Activated naive CD8-positive, alpha-beta T cell treated with anti-CD3 and anti-CD28 coated beads, Interleukin-2, amount 10 ng/mL, durations not matched to agents 7 days and 5 days (primary cell): ENCODE measurements at regions not wholly inside any gene's neighbourhood (a gene's known extent, or its start where the extent isn't known, plus 50 kb on each side); places are given as distances from the start of the nearest gene placed in this dataset.

Source experiments
- ATAC-seq: fragments of 150-1000 bp; cut with Tn5 transposase; one replicate; pipeline ENCODE4 v1.10.0; 2021; ENCODE audit warnings: low read depth, moderate library complexity
- POLR2A ChIA-PET: fragments of 350-600 bp; sonication (Branson Sonifier 250); formaldehyde crosslinking; loops from one replicate; lab custom pipeline; 2021; ENCODE audit warnings: antibody characterized with exemption; lab: Charles Lee
- DNase-seq: peaks from one replicate; pipeline ENCODE4 v3.0.0; 2021
- H3K27ac Mint-ChIP-seq: one replicate; pipeline ENCODE4 v1.8.0; 2022; ENCODE audit warnings: mild to moderate bottlenecking, mixed read lengths
- H3K27me3 Mint-ChIP-seq: one replicate; pipeline ENCODE4 v1.8.0; 2022; ENCODE audit warnings: mild to moderate bottlenecking, moderate library complexity, mixed read lengths
- H3K36me3 Mint-ChIP-seq: one replicate; pipeline ENCODE4 v1.8.0; 2021; ENCODE audit warnings: mild to moderate bottlenecking, mixed read lengths
- H3K4me1 Mint-ChIP-seq: one replicate; pipeline ENCODE4 v1.8.0; 2021; ENCODE audit warnings: mixed read lengths
- H3K4me3 Mint-ChIP-seq: one replicate; pipeline ENCODE4 v1.8.0; 2022; ENCODE audit warnings: mild to moderate bottlenecking, moderate library complexity, mixed read lengths
- H3K9me3 Mint-ChIP-seq: one replicate; pipeline ENCODE4 v1.8.0; 2021; ENCODE audit warnings: mixed read lengths

DNA sequence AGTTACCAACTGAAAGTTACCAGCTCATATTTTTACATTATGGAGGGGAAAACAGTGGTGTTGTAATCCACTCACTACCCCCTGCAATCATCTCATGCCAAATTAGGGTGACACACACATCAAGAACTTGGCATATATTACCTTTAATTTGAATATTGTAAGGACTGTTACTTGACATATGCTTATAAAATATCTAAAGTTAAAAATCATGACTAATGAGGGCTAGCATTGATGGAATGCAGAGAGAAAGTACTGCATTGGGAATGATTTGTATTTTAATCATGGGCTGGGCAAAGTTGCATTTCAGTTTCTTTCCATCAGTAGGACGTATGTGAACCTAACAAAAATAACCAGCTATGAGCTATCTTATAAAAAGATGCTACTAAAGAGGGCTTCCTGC is 517.5 kb upstream of the GRIA3 start:
- no peaks in the 10 kb centered on the region for H3K36me3 Mint-ChIP-seq

GRCh38 chrX:122667667-122668066 is 516.4 kb upstream of the GRIA3 start:
- H3K27ac Mint-ChIP-seq: no peak overlapping the region
- H3K9me3 Mint-ChIP-seq: no peaks in the 10 kb centered on the region
- no peaks in the 10 kb centered on the region for H3K27me3 Mint-ChIP-seq
- ATAC-seq (no peak), DNase-seq (no peak)
- H3K36me3 Mint-ChIP-seq: no peaks in the 10 kb centered on the region
- POLR2A ChIA-PET: no interaction called here
- H3K4me1 Mint-ChIP-seq: no peaks in the 10 kb centered on the region
- H3K4me3 Mint-ChIP-seq: no peak overlapping the region

More for the DNA sequence above, 517.5 kb upstream of the GRIA3 start:
- Mint-ChIP-seq H3K4me3 (no peak overlapping the region), H3K27me3 (no peaks in the 10 kb centered on the region), H3K9me3 (no peaks in the 10 kb centered on the region), H3K4me1 (no peaks in the 10 kb centered on the region), H3K27ac (no peak overlapping the region)
- ATAC-seq: no peak
- POLR2A ChIA-PET: no interaction called here
- no peak for DNase-seq

DNA sequence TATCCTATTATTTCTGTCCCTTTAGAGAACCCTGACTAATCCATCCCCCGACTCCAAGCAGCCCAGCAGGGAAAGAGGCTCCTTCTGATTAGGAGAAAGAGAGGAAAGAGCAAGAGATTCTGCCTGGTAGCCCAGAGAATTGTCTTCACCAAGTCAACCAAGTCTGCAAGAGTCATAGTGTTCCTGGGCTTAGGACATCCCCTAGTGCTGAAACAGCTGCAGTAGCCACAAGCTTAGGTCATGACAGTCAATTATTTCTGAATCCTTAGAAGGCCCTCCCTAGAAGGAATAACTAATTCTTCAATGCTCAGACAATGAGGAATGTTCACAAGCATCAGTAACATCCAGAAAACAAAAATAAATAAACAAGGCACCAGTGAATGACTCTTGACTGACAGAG is 480.3 kb upstream of the GRIA3 start:
- Mint-ChIP-seq H3K4me3 (no peak overlapping the region), H3K27ac (no peak overlapping the region), H3K4me1 (no peaks in the 10 kb centered on the region), H3K27me3 (no peaks in the 10 kb centered on the region), H3K36me3 (no peaks in the 10 kb centered on the region), H3K9me3 (peaks cover 2% of the 10 kb centered on the region)
- POLR2A ChIA-PET: no interaction called here
- ATAC-seq (no peak), DNase-seq (no peak)

- Mint-ChIP-seq H3K4me3 (no peak overlapping the region), H3K4me1 (no peaks in the 10 kb centered on the region), H3K36me3 (no peaks in the 10 kb centered on the region), H3K9me3 (no peaks in the 10 kb centered on the region), H3K27ac (no peak overlapping the region), H3K27me3 (no peaks in the 10 kb centered on the region)
- no peak for ATAC-seq
- POLR2A ChIA-PET: no interaction called here
- no peak for DNase-seq
Measured at GRCh38 chrX:122739770-122740169, 444.3 kb upstream of the GRIA3 start.

DNA sequence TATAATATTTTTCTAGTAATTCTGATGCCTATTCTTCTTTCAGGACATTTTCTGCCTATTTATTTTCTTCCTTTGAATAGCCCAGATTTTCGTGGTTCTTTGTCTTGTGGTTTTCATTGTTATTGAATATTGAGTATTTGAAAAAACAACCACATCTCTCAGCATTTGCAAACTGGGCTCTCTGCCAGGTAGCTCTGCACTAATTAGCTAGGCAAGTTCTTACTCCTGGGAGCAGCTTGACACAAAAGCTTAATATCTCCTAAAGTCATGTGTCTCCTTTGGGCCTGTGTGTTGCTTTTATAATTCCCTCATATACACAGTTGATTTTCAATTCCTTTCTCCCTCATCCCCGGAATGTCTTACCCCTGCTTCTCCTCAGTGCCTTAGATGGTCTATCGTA is 413.5 kb upstream of the GRIA3 start:
- Mint-ChIP-seq H3K4me1 (no peaks in the 10 kb centered on the region), H3K4me3 (no peak overlapping the region), H3K27me3 (no peaks in the 10 kb centered on the region), H3K36me3 (no peaks in the 10 kb centered on the region), H3K27ac (no peak overlapping the region), H3K9me3 (no peaks in the 10 kb centered on the region)
- ATAC-seq: no peak
- no peak for DNase-seq
- POLR2A ChIA-PET: no interaction called here

DNA sequence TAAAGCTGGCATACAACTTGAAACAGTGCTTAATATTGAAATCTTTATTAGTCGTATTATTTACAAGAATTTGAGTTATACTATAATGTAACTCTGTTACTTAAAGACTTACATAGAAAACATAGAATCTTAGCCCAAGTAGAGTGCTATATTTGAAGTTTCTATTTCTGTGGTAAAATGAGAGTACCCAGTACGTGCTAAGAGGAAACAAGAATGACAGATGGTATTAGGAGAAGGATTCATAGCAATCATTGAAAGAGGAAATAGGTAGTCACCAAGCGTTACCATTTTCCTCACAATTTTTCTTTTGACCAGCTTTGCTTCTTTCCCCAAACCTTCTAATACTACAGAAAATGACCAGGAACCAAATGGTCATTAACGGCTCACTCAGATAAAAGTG is 412.1 kb upstream of the GRIA3 start:
- H3K27me3 Mint-ChIP-seq: no peaks in the 10 kb centered on the region
- POLR2A ChIA-PET: no interaction called here
- H3K9me3 Mint-ChIP-seq: no peaks in the 10 kb centered on the region
- DNase-seq: no peak
- H3K36me3 Mint-ChIP-seq: no peaks in the 10 kb centered on the region
- no peak overlapping the region for H3K27ac Mint-ChIP-seq
- no peaks in the 10 kb centered on the region for H3K4me1 Mint-ChIP-seq
- ATAC-seq: no peak
- no peak overlapping the region for H3K4me3 Mint-ChIP-seq

GRCh38 chrX:122777766-122778165 is 406.3 kb upstream of the GRIA3 start:
- POLR2A ChIA-PET: no interaction called here
- Mint-ChIP-seq H3K9me3 (no peaks in the 10 kb centered on the region), H3K4me3 (no peak overlapping the region), H3K36me3 (no peaks in the 10 kb centered on the region), H3K4me1 (no peaks in the 10 kb centered on the region), H3K27ac (no peak overlapping the region), H3K27me3 (no peaks in the 10 kb centered on the region)
- no peak for ATAC-seq
- DNase-seq: no peak

- POLR2A ChIA-PET: no interaction called here
- no peaks in the 10 kb centered on the region for H3K27me3 Mint-ChIP-seq
- DNase-seq (no peak), ATAC-seq (no peak)
- no peaks in the 10 kb centered on the region for H3K36me3 Mint-ChIP-seq
- H3K4me1 Mint-ChIP-seq: no peaks in the 10 kb centered on the region
- no peak overlapping the region for H3K27ac Mint-ChIP-seq
- no peak overlapping the region for H3K4me3 Mint-ChIP-seq
- H3K9me3 Mint-ChIP-seq: peaks cover 1% of the 10 kb centered on the region
Measured at GRCh38 chrX:122783918-122784317, 400.2 kb upstream of the GRIA3 start.

DNA sequence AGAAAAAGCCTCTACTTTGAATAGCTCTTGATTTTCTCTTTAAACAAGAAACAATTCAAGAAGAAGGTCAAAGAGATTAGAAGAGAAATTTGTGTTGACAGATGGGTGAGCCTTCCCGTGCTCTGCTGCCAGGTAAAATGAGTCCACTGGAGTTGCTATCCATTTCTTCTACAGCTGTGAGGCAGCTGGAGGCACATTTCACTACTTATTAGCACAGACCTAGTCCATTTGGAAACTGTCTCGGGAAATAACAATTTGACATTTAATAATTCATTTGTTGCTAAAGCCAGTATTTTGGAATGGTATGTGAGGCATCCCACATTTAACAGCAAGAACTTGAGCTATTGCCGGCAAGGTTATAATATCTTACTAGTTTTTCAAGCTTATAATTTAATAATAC is 396.8 kb upstream of the GRIA3 start:
- DNase-seq (no peak), ATAC-seq (no peak)
- Mint-ChIP-seq H3K9me3 (peaks cover 1% of the 10 kb centered on the region), H3K4me1 (no peaks in the 10 kb centered on the region), H3K27me3 (no peaks in the 10 kb centered on the region), H3K27ac (no peak overlapping the region), H3K4me3 (no peak overlapping the region), H3K36me3 (no peaks in the 10 kb centered on the region)
- POLR2A ChIA-PET: no interaction called here

GRCh38 chrX:122788216-122788615 is 395.9 kb upstream of the GRIA3 start:
- Mint-ChIP-seq H3K9me3 (peaks cover 1% of the 10 kb centered on the region), H3K27me3 (no peaks in the 10 kb centered on the region), H3K36me3 (no peaks in the 10 kb centered on the region), H3K27ac (no peak overlapping the region), H3K4me3 (no peak overlapping the region), H3K4me1 (no peaks in the 10 kb centered on the region)
- DNase-seq (no peak), ATAC-seq (no peak)
- POLR2A ChIA-PET: no interaction called here

- no peak overlapping the region for H3K27ac Mint-ChIP-seq
- H3K4me1 Mint-ChIP-seq: no peaks in the 10 kb centered on the region
- no peaks in the 10 kb centered on the region for H3K27me3 Mint-ChIP-seq
- POLR2A ChIA-PET: no interaction called here
- DNase-seq: no peak
- no peak overlapping the region for H3K4me3 Mint-ChIP-seq
- H3K36me3 Mint-ChIP-seq: no peaks in the 10 kb centered on the region
- no peak for ATAC-seq
- peaks cover 1% of the 10 kb centered on the region for H3K9me3 Mint-ChIP-seq
Measured at GRCh38 chrX:122790376-122791095, 393.5 kb upstream of the GRIA3 start.

- POLR2A ChIA-PET: no interaction called here
- H3K9me3 Mint-ChIP-seq: peaks cover 2% of the 10 kb centered on the region
- no peaks in the 10 kb centered on the region for H3K4me1 Mint-ChIP-seq
- no peak overlapping the region for H3K4me3 Mint-ChIP-seq
- H3K27ac Mint-ChIP-seq: no peak overlapping the region
- H3K27me3 Mint-ChIP-seq: no peaks in the 10 kb centered on the region
- H3K36me3 Mint-ChIP-seq: no peaks in the 10 kb centered on the region
- DNase-seq: no peak
- no peak for ATAC-seq
Measured at GRCh38 chrX:122813876-122814275, 370.2 kb upstream of the GRIA3 start.

DNA sequence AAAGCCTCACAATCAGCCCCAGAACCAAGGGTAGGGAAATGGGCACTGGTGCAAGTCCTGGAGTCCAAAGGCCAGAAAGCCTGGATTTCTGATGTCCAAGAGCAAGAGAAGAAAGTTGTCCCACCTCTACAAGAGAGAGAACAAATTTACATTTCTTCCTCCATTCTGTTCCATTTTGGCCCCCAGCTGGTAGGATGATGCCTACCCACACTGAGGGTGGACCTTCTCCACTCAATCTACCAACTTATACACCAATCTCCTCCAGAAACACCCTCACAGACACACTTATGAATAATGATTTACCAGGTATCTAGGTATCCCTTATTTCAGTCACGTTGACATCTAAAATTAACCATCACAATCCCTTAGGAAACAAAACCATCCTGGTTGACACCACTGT is 367.8 kb upstream of the GRIA3 start:
- POLR2A ChIA-PET: no interaction called here
- peaks cover 5% of the 10 kb centered on the region for H3K9me3 Mint-ChIP-seq
- ATAC-seq: no peak
- no peak overlapping the region for H3K27ac Mint-ChIP-seq
- H3K36me3 Mint-ChIP-seq: no peaks in the 10 kb centered on the region
- no peak overlapping the region for H3K4me3 Mint-ChIP-seq
- H3K4me1 Mint-ChIP-seq: no peaks in the 10 kb centered on the region
- DNase-seq: no peak
- no peaks in the 10 kb centered on the region for H3K27me3 Mint-ChIP-seq

GRCh38 chrX:122817321-122817955 is 366.6 kb upstream of the GRIA3 start:
- H3K27ac Mint-ChIP-seq: no peak overlapping the region
- POLR2A ChIA-PET: no interaction called here
- ATAC-seq (no peak), DNase-seq (no peak)
- H3K4me3 Mint-ChIP-seq: no peak overlapping the region
- peaks cover 5% of the 10 kb centered on the region for H3K9me3 Mint-ChIP-seq
- no peaks in the 10 kb centered on the region for H3K27me3 Mint-ChIP-seq
- no peaks in the 10 kb centered on the region for H3K36me3 Mint-ChIP-seq
- H3K4me1 Mint-ChIP-seq: no peaks in the 10 kb centered on the region
